Keratinocyte (primary cell): ENCODE measurements at regions not wholly inside any gene's neighbourhood (a gene's known extent, or its start where the extent isn't known, plus 50 kb on each side); places are given as distances from the start of the nearest gene placed in this dataset.

ENCODE experiments used
- EZH2 ChIP-seq: IDR thresholded peaks from one replicate; pipeline ENCODE4 v1.6.1; 2012; ENCODE audit warnings: inconsistent platforms, mild to moderate bottlenecking, low read length, moderate library complexity
- TF ChIP-seq, protein P1 (sequence below), 3 experiments: IDR thresholded peaks in 1 of 3; conservative IDR thresholded peaks in 1 of 3; optimal IDR thresholded peaks in 1 of 3; 2 replicates in 2 of 3; 3 replicates in 1 of 3; pipeline versions ENCODE3 to v1.5.1; 2011; ENCODE audit warnings: low read length in 3 of 3, mild to moderate bottlenecking in 3 of 3, moderate library complexity in 2 of 3, control low read depth in 1 of 3, inconsistent platforms in 1 of 3; ENCODE audit not compliant: insufficient read depth in 2 of 3; ENCODE audit errors: extremely low read depth in 1 of 3

DNA sequence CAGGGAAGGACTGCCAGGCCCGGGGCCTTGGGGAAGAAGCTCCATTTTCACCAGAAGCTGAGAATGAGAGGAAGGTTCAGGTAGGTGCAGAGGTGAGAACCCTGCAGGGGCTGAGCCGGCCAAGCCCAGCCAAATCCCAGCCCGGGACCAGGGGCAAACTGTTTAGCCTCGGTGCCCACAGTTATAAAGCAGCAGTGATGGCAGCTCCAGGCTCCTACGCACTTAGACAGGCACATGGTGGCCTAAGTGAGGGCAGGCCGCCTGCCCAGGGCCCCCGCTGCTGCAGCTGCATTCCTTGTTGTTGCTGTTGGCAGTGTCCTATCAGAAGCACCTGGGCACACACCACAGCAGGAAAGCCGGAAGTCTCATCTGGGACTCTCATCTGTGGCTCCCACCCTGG, 159.9 kb upstream of the FOXD4L5 start:
- TF ChIP-seq, protein P1, sequence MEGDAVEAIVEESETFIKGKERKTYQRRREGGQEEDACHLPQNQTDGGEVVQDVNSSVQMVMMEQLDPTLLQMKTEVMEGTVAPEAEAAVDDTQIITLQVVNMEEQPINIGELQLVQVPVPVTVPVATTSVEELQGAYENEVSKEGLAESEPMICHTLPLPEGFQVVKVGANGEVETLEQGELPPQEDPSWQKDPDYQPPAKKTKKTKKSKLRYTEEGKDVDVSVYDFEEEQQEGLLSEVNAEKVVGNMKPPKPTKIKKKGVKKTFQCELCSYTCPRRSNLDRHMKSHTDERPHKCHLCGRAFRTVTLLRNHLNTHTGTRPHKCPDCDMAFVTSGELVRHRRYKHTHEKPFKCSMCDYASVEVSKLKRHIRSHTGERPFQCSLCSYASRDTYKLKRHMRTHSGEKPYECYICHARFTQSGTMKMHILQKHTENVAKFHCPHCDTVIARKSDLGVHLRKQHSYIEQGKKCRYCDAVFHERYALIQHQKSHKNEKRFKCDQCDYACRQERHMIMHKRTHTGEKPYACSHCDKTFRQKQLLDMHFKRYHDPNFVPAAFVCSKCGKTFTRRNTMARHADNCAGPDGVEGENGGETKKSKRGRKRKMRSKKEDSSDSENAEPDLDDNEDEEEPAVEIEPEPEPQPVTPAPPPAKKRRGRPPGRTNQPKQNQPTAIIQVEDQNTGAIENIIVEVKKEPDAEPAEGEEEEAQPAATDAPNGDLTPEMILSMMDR (optimal IDR thresholded peaks at IDR 0.05 in 1 of 3, IDR thresholded peaks at IDR 0.05 in 1 of 3, conservative IDR thresholded peaks at IDR 0.05 in 1 of 3; ENCODE audit: extremely low read depth in 1 of 3, insufficient read depth in 2 of 3, low read length in 3 of 3) = no peak
- TF ChIP-seq EZH2 = no peak
